K562 (cell line): ENCODE measurements at regions not wholly inside any gene's neighbourhood (a gene's known extent, or its start where the extent isn't known, plus 50 kb on each side); places are given as distances from the start of the nearest gene placed in this dataset.

Experiments
- ATAC-seq: fragments of 200-7000 bp; cut with Tn5 transposase; 3 replicates; pipeline ENCODE4 v1.9.1; 2020; ENCODE audit warnings: moderate library complexity
- BruUV-seq: library from RNA; stranded (reverse); fragments of 400-500 nt; replicated peaks from 2 replicates; lab custom pipeline; 2021; lab: Mats Ljungman, UMichigan
- CTCF ChIA-PET: fragments of 300-600 bp; formaldehyde crosslinking; extraction: SDS; loops from one replicate; lab custom pipeline; 2021; ENCODE audit warnings: low intra/inter-chr PET ratio; lab: Yijun Ruan, JAX
- POLR2A ChIA-PET: fragments of 300-600, 350-650 bp; sonication (Branson Sonifier 250); formaldehyde crosslinking; extraction: SDS; loops from one replicate; lab custom pipeline; 2021; ENCODE audit warnings: antibody characterized with exemption, inconsistent platforms; lab: Yijun Ruan, JAX
- DNase-seq, 4 experiments: peaks; one replicate each; pipeline versions ENCODE4 v3.0.0 to v3.0.0-alpha.2; 2011 to 2018; ENCODE audit warnings: low spot score in 3 of 4, mixed read lengths in 3 of 4; ENCODE audit errors: extremely low read depth in 1 of 4
- FAIRE-seq: peaks from 2 replicates; lab custom pipeline; 2011; peaks lifted over from hg19 to GRCh38; lab: Jason Lieb, UNC
- H2AFZ ChIP-seq: 2 replicates; pipeline ENCODE4 v1.6.0; 2011; ENCODE audit warnings: low read depth, low read length, control low read depth, inconsistent platforms
- H3K27ac ChIP-seq: fragments of 200-600 bp; 3 replicates; pipeline ENCODE4 v1.8.0; 2011; ENCODE audit warnings: low read depth, mild to moderate bottlenecking, control low read depth, inconsistent platforms, low read length, moderate library complexity, mixed read lengths; ENCODE audit errors: extremely low read depth
- H3K27me3 ChIP-seq, 2 experiments: fragments of 300-600 bp in 1 of 2; 2 replicates in 1 of 2; 3 replicates in 1 of 2; pipeline versions ENCODE4 v1.6.0 to v1.8.0; 2011; ENCODE audit warnings: inconsistent platforms in 2 of 2, low read length in 2 of 2, mild to moderate bottlenecking in 1 of 2, mixed read lengths in 1 of 2, moderate library complexity in 1 of 2; ENCODE audit not compliant: control insufficient read depth in 2 of 2, insufficient read depth in 2 of 2
- H3K36me3 ChIP-seq: fragments of 300-600 bp; 3 replicates; pipeline ENCODE4 v1.8.0; 2011; ENCODE audit warnings: mild to moderate bottlenecking, low read length, inconsistent platforms; ENCODE audit not compliant: control insufficient read depth, insufficient read depth
- H3K4me1 ChIP-seq, 2 experiments: fragments of 200-600 bp in 1 of 2; replicated peaks in 1 of 2; 2 replicates in 1 of 2; 3 replicates in 1 of 2; pipeline versions ENCODE4 v1.5.1 to v1.8.0; 2011; ENCODE audit warnings: inconsistent platforms in 2 of 2, low read length in 2 of 2, mild to moderate bottlenecking in 1 of 2, mixed read lengths in 1 of 2, moderate library complexity in 1 of 2; ENCODE audit not compliant: control insufficient read depth in 2 of 2, insufficient read depth in 2 of 2
- H3K4me2 ChIP-seq: 2 replicates; pipeline ENCODE4 v1.6.1; 2011; ENCODE audit warnings: low read length, control low read depth, inconsistent platforms, mixed read lengths; ENCODE audit not compliant: insufficient read depth
- H3K4me3 ChIP-seq: fragments of 200-600 bp; sonication (generic), shearing (Covaris generic); 2 replicates; pipeline ENCODE4 v1.5.1; 2016; ENCODE audit warnings: control low read depth, inconsistent platforms
- H3K79me2 ChIP-seq: fragments of 200-600 bp; 3 replicates; pipeline ENCODE4 v1.8.0; 2011; ENCODE audit warnings: low read length, inconsistent platforms; ENCODE audit not compliant: control insufficient read depth, insufficient read depth
- H3K9ac ChIP-seq, 2 experiments: 2 replicates each; pipeline versions ENCODE4 v1.6.0 to v1.6.1; 2011; ENCODE audit warnings: low read depth in 2 of 2, low read length in 2 of 2, control low read depth in 1 of 2, inconsistent platforms in 1 of 2, mild to moderate bottlenecking in 1 of 2, mixed read lengths in 1 of 2; ENCODE audit not compliant: insufficient read depth in 1 of 2
- H3K9me1 ChIP-seq: one replicate; pipeline ENCODE4 v1.6.0; 2011; ENCODE audit warnings: inconsistent platforms, mild to moderate bottlenecking, low read length, moderate library complexity; ENCODE audit not compliant: control insufficient read depth, insufficient read depth
- H3K9me3 ChIP-seq: replicated peaks from 2 replicates; pipeline ENCODE4 v1.5.1; 2011; ENCODE audit warnings: low read depth, low read length, inconsistent platforms; ENCODE audit not compliant: control insufficient read depth, insufficient read depth
- H4K20me1 ChIP-seq: replicated peaks from 2 replicates; pipeline ENCODE4 v1.6.1; 2011; ENCODE audit warnings: low read length, inconsistent platforms, mixed read lengths; ENCODE audit not compliant: control insufficient read depth, insufficient read depth
- ADNP ChIP-seq: fragments of 200-800 bp; sonication (Bioruptor generic); IDR thresholded peaks from 2 replicates; pipeline ENCODE4 v1.6.1; 2016; ENCODE audit warnings: missing genetic modification characterization, missing compliant biosample characterization
- CREB3L1 ChIP-seq: fragments of 450-650 bp; IDR thresholded peaks from 2 replicates; pipeline ENCODE4 v1.6.1; 2014; ENCODE audit warnings: low read depth, mild to moderate bottlenecking, moderate library complexity, borderline replicate concordance
- HNRNPL ChIP-seq: fragments of 200-400 bp; formaldehyde crosslinking; IDR thresholded peaks from 2 replicates; pipeline ENCODE4 v1.6.1; 2017; ENCODE audit warnings: low read depth, mild to moderate bottlenecking, low read length
- ILF3 ChIP-seq: fragments of 450-650 bp; IDR thresholded peaks from 2 replicates; pipeline ENCODE4 v1.6.1; 2018; ENCODE audit warnings: antibody characterized with exemption, mild to moderate bottlenecking, moderate library complexity, borderline replicate concordance
- MTF1 ChIP-seq: fragments of 250-450 bp; sonication (Bioruptor Pico); IDR thresholded peaks from 2 replicates; pipeline ENCODE4 v1.9.0; 2021; ENCODE audit warnings: moderate library complexity, mild to moderate bottlenecking, inconsistent platforms, borderline replicate concordance
- SMARCB1 ChIP-seq: IDR thresholded peaks from 2 replicates; pipeline ENCODE4 v1.6.1; 2011; ENCODE audit warnings: improper control_type of control experiment, low read depth; ENCODE audit not compliant: insufficient read length
- WGBS: fragments of 100-300 bp; shearing (Covaris generic); methylation state at CpG from one replicate; pipeline ENCODE4 v1.1.6; 2016; ENCODE audit warnings: low coverage, mixed read lengths; ENCODE audit not compliant: insufficient coverage; ENCODE audit errors: missing lambda C conversion rate; 5-methylcytosine and 5-hydroxymethylcytosine counted together
- in situ Hi-C: fragments of 300-500 bp; cut with MboI; formaldehyde crosslinking; loops from 4 replicates; pipeline ENCODE4 v1.15.0; 2018; ENCODE audit warnings: inconsistent platforms, mixed read lengths
- intact Hi-C: fragments of 100-400 bp; cut with micrococcal nuclease; formaldehyde crosslinking; loops from 2 replicates; pipeline ENCODE4 v1.14.2; 2022
- TF ChIP-seq, protein P1 (sequence below): fragments of 200-800 bp; sonication (Bioruptor generic); IDR thresholded peaks from 2 replicates; pipeline ENCODE4 v1.6.1; 2016; ENCODE audit warnings: missing genetic modification characterization, missing compliant biosample characterization

GRCh38 chr12:93102312-93102711, 173.2 kb upstream of the EEA1 start (continued):
- TF ChIP-seq SMARCB1 = no peak
- TF ChIP-seq ADNP (tag) = no peak
- TF ChIP-seq CREB3L1 = no peak

DNA sequence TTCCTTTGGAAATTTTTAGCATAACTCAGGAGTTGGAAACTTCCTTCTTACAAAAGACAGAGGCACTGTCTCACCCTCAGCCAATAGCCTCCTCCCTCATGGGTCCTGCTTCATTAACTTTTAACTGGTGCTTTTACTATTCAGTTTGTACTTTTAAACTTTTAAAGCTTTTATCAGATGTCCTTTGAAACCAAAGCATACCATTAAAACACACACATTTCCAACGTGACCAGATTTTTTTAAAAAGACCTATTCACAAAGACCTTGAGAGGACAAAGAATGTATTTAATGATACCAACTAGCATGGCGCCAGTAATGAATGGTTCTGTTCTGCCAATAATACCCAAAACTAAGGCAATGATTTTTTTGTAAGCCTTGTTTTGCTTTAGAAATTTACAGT, 173.6 kb upstream of the EEA1 start:
- no peak for ATAC-seq
- Histone ChIP-seq H3K79me2 (no peaks in the 10 kb centered on the region), H3K9me3 (no peaks in the 10 kb centered on the region), H3K9ac (no peak overlapping the region), H4K20me1 (no peaks in the 10 kb centered on the region), H3K27me3 (no peaks in the 10 kb centered on the region), H3K4me3 (no peak overlapping the region), H3K9me1 (no peaks in the 10 kb centered on the region), H2AFZ (no peak overlapping the region), H3K36me3 (no peaks in the 10 kb centered on the region), H3K4me1 (peaks cover 0 to 4% of the 10 kb centered on the region in 2 experiments; a peak in 1 of 5 replicates), H3K4me2 (no peak overlapping the region), H3K27ac (no peak overlapping the region)
- no peak for TF ChIP-seq MTF1 (CRISPR knock-in tag)
- no peak for TF ChIP-seq ILF3
- TF ChIP-seq, protein P1, sequence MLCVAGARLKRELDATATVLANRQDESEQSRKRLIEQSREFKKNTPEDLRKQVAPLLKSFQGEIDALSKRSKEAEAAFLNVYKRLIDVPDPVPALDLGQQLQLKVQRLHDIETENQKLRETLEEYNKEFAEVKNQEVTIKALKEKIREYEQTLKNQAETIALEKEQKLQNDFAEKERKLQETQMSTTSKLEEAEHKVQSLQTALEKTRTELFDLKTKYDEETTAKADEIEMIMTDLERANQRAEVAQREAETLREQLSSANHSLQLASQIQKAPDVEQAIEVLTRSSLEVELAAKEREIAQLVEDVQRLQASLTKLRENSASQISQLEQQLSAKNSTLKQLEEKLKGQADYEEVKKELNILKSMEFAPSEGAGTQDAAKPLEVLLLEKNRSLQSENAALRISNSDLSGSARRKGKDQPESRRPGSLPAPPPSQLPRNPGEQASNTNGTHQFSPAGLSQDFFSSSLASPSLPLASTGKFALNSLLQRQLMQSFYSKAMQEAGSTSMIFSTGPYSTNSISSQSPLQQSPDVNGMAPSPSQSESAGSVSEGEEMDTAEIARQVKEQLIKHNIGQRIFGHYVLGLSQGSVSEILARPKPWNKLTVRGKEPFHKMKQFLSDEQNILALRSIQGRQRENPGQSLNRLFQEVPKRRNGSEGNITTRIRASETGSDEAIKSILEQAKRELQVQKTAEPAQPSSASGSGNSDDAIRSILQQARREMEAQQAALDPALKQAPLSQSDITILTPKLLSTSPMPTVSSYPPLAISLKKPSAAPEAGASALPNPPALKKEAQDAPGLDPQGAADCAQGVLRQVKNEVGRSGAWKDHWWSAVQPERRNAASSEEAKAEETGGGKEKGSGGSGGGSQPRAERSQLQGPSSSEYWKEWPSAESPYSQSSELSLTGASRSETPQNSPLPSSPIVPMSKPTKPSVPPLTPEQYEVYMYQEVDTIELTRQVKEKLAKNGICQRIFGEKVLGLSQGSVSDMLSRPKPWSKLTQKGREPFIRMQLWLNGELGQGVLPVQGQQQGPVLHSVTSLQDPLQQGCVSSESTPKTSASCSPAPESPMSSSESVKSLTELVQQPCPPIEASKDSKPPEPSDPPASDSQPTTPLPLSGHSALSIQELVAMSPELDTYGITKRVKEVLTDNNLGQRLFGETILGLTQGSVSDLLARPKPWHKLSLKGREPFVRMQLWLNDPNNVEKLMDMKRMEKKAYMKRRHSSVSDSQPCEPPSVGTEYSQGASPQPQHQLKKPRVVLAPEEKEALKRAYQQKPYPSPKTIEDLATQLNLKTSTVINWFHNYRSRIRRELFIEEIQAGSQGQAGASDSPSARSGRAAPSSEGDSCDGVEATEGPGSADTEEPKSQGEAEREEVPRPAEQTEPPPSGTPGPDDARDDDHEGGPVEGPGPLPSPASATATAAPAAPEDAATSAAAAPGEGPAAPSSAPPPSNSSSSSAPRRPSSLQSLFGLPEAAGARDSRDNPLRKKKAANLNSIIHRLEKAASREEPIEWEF (CRISPR knock-in tag) = no peak
- no peak for TF ChIP-seq HNRNPL
- intact Hi-C loops = no loop called here
- DNase-seq = no peak
- in situ Hi-C loops = no loop called here
- WGBS = 44% methylated on average over 2 of the region's 2 CpGs
- ChIA-PET POLR2A (no interaction called here), CTCF (no interaction called here)
- BruUV-seq = no TSS peak
- FAIRE-seq = no peak
